IMR-90 (cell line): ENCODE measurements at regions not wholly inside any gene's neighbourhood (a gene's known extent, or its start where the extent isn't known, plus 50 kb on each side); places are given as distances from the start of the nearest gene placed in this dataset.

Experiments
- CEBPB ChIP-seq: IDR thresholded peaks from 2 replicates; pipeline ENCODE4 v1.6.1; 2012; ENCODE audit warnings: low read depth, low read length, improper control_type of control experiment
- CHD1 ChIP-seq: IDR thresholded peaks from 2 replicates; pipeline ENCODE4 v1.6.1; 2012; ENCODE audit warnings: low read depth, low read length, improper control_type of control experiment
- CTCF ChIP-seq: conservative IDR thresholded peaks from 2 replicates; pipeline ENCODE4 v1.5.1; 2012; ENCODE audit warnings: mild to moderate bottlenecking, low read depth, low read length, improper control_type of control experiment
- MXI1 ChIP-seq: IDR thresholded peaks from 2 replicates; pipeline ENCODE4 v1.6.1; 2012; ENCODE audit warnings: low read depth, mild to moderate bottlenecking, low read length, moderate library complexity, borderline replicate concordance
- NFE2L2 ChIP-seq: fragments of 150-350 bp; IDR thresholded peaks from 2 replicates; pipeline ENCODE4 v1.6.1; 2016; ENCODE audit warnings: low read depth, mild to moderate bottlenecking, low read length
- POLR2A ChIP-seq: IDR thresholded peaks from 2 replicates; pipeline ENCODE4 v1.6.1; 2012; ENCODE audit warnings: mild to moderate bottlenecking, low read depth, low read length
- RAD21 ChIP-seq: IDR thresholded peaks from 2 replicates; pipeline ENCODE4 v1.6.1; 2012; ENCODE audit warnings: low read length, improper control_type of control experiment
- RFX5 ChIP-seq: IDR thresholded peaks from 2 replicates; pipeline ENCODE4 v1.8.0; 2012; ENCODE audit warnings: low read depth, mild to moderate bottlenecking, low read length, moderate library complexity
- SMC3 ChIP-seq: fragments of 150-350 bp; IDR thresholded peaks from 2 replicates; pipeline ENCODE4 v1.6.1; 2016; ENCODE audit warnings: low read depth, mild to moderate bottlenecking, antibody characterized with exemption, low read length, moderate library complexity
- USF2 ChIP-seq: fragments of 150-350 bp; IDR thresholded peaks from 2 replicates; pipeline ENCODE4 v1.6.1; 2017; ENCODE audit warnings: mild to moderate bottlenecking, antibody characterized with exemption, low read length, low read depth

DNA sequence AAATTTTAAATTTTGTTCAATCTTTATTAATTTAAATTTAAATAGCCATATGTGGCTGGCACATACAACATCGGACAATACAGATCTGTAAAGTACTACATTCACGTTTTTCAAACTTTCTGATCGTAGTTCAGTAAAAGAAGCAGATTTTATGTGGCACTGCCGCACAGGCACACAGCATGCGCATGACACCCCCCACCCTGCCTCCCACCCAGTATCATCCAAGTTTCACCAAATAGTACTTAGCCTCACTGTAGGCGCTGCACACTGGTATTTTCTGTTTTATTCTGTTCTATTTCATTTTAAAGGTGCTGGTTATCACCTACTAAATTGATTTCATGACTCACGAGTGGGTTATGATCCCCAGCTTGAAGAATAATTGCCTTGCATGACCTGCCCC, 159.9 kb downstream of the HIPK3 start:
- no peak for TF ChIP-seq MXI1
- no peak for TF ChIP-seq CTCF
- no peak for TF ChIP-seq POLR2A
- no peak for TF ChIP-seq NFE2L2
- TF ChIP-seq RFX5 = no peak
- TF ChIP-seq SMC3 = no peak
- TF ChIP-seq RAD21 = no peak
- no peak for TF ChIP-seq USF2
- no peak for TF ChIP-seq CHD1
- no peak for TF ChIP-seq CEBPB
